ENCODE measurements at regions not wholly inside any gene's neighbourhood (a gene's known extent, or its start where the extent isn't known, plus 50 kb on each side); places are given as distances from the start of the nearest gene placed in this dataset.
A peak's percentile ranks its signal among the peaks of the same experiment; 100 is the strongest.

DNA sequence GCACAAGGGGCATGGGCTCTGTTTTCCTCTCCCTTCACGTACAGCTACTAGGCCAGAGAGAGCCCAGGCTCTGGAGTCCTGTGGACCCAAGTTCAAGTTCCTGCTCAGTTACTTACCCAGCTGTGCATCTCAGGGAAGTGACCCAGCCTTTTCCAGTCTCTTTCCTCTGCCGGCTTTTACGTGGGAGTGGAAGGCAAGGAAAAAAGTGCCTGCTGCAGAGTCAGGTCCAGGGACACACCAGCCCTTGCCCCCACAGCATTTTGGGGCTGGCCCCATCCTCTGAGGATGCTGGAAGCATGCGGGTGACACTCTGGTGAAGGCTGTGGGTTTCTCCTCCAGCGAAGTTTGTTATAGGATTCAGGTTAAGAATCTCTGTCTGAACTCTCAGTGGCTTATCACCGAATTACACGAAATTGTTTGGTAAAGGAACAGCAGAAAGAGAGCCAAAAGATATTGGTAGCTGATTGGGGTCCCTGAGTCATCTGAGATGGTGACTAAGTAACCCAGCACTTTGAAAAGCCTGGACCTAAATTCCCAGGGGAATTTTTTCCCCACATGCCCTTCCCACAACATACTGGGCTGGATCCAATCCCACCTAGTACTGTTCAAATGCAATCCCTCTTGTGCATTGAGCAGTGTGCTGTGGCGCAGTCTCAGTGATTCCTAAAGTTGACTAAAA, 424.3 kb downstream of the RPS24 start:
- no peaks in the 10 kb centered on the region for H3K9me3 ChIP-seq
- 69 to 75% methylated on average over 8 of the region's 8 CpGs for WGBS, 2 donors
- TF ChIP-seq, protein P1, sequence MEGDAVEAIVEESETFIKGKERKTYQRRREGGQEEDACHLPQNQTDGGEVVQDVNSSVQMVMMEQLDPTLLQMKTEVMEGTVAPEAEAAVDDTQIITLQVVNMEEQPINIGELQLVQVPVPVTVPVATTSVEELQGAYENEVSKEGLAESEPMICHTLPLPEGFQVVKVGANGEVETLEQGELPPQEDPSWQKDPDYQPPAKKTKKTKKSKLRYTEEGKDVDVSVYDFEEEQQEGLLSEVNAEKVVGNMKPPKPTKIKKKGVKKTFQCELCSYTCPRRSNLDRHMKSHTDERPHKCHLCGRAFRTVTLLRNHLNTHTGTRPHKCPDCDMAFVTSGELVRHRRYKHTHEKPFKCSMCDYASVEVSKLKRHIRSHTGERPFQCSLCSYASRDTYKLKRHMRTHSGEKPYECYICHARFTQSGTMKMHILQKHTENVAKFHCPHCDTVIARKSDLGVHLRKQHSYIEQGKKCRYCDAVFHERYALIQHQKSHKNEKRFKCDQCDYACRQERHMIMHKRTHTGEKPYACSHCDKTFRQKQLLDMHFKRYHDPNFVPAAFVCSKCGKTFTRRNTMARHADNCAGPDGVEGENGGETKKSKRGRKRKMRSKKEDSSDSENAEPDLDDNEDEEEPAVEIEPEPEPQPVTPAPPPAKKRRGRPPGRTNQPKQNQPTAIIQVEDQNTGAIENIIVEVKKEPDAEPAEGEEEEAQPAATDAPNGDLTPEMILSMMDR (IDR thresholded peaks at IDR 0.05): no peak
- peak; percentile 58 to 78 (median 72) for ATAC-seq
- H3K4me1 ChIP-seq: peaks cover 4 to 23% (median 13%) of the 10 kb centered on the region in 3 donors
- H3K27ac ChIP-seq: peak overlapping the region in 2 of 4 donors; percentile 34 to 57
- H3K4me3 ChIP-seq: peak overlapping the region in 1 of 4 donors; percentile 9
- no peak for FAIRE-seq
- peak in 3 of 6 donors; percentile 26 to 55 (median 49) for DNase-seq
- no peaks in the 10 kb centered on the region for H3K36me3 ChIP-seq
- intact Hi-C loops (cut with DNase I): no loop called here
- no peaks in the 10 kb centered on the region for H3K27me3 ChIP-seq

- Histone ChIP-seq H3K4me1 (peaks cover 4 to 23% (median 13%) of the 10 kb centered on the region in 3 donors), H3K4me3 (no peak overlapping the region), H3K36me3 (no peaks in the 10 kb centered on the region), H3K27ac (peak overlapping the region in 2 of 4 donors; percentile 19 to 57), H3K27me3 (no peaks in the 10 kb centered on the region), H3K9me3 (no peaks in the 10 kb centered on the region)
- intact Hi-C loops (cut with DNase I): no loop called here
- ATAC-seq (peak; percentile 87 to 96 (median 92)), DNase-seq (peak in 3 of 6 donors; percentile 37 to 56 (median 50)), FAIRE-seq (no peak)
- 82 to 83% methylated on average over 3 of the region's 3 CpGs for WGBS, 2 donors
- TF ChIP-seq, protein P1 (IDR thresholded peaks at IDR 0.05): no peak
Measured at GRCh38 chr10:78458983-78459638, 425.4 kb downstream of the RPS24 start.

- peak in 1 of 6 donors; percentile 43 for DNase-seq
- H3K9me3 ChIP-seq: no peaks in the 10 kb centered on the region
- H3K4me1 ChIP-seq: peaks cover 4 to 23% (median 13%) of the 10 kb centered on the region in 3 donors
- TF ChIP-seq, protein P1 (IDR thresholded peaks at IDR 0.05): no peak
- intact Hi-C loops (cut with DNase I): no loop called here
- no peak for ATAC-seq
- no peaks in the 10 kb centered on the region for H3K36me3 ChIP-seq
- WGBS, 2 donors: 100% methylated on average over 3 of the region's 3 CpGs
- H3K27ac ChIP-seq: peak overlapping the region in 1 of 4 donors; percentile 44
- FAIRE-seq: no peak
- H3K27me3 ChIP-seq: no peaks in the 10 kb centered on the region
- H3K4me3 ChIP-seq: no peak overlapping the region
Measured at GRCh38 chr10:78459639-78460037, 426.0 kb downstream of the RPS24 start.

- DNase-seq (no peak), ATAC-seq (no peak), FAIRE-seq (no peak)
- H3K4me1 ChIP-seq: peaks cover 4 to 23% (median 13%) of the 10 kb centered on the region in 3 donors
- TF ChIP-seq, protein P1 (IDR thresholded peaks at IDR 0.05): no peak
- no peaks in the 10 kb centered on the region for H3K36me3 ChIP-seq
- no peak overlapping the region for H3K27ac ChIP-seq
- no peak overlapping the region for H3K4me3 ChIP-seq
- H3K9me3 ChIP-seq: no peaks in the 10 kb centered on the region
- H3K27me3 ChIP-seq: no peaks in the 10 kb centered on the region
- intact Hi-C loops (cut with DNase I): no loop called here
Measured at GRCh38 chr10:78460204-78460603, 426.5 kb downstream of the RPS24 start.

DNA sequence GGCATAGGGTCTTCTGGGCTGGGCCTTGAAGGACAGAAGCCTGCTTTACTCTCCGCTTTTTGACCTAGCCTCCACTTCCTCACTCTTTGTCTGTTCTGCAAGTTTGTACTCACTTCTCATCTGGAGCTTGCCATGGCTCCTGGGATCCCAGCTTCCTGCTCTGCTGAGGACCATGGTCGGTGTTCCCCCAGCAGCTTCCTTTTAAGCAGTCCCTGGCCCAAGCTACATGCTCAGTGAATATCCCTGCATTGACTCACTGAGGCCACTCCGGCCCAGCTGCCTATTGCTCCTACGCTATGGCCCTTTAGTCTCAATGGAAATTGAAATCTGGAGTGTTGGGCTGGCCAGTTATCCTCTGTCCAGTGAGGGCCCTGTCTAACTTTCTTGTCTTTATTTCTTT, 427.7 kb downstream of the RPS24 start:
- H3K4me1 ChIP-seq: peaks cover 4 to 23% (median 13%) of the 10 kb centered on the region in 3 donors
- DNase-seq: no peak
- no peak for ATAC-seq

More for the DNA sequence above, 427.7 kb downstream of the RPS24 start:
- Histone ChIP-seq H3K27ac (no peak overlapping the region), H3K4me3 (no peak overlapping the region), H3K36me3 (no peaks in the 10 kb centered on the region), H3K27me3 (no peaks in the 10 kb centered on the region), H3K9me3 (no peaks in the 10 kb centered on the region)
- WGBS, 2 donors: 96% methylated on average over 4 of the region's 4 CpGs
- intact Hi-C loops (cut with DNase I): no loop called here
- no peak for FAIRE-seq
- TF ChIP-seq, protein P1 (IDR thresholded peaks at IDR 0.05): no peak

Data from pancreas (tissue), 10 donors.